Adrenal gland (tissue), 5 donors: ENCODE measurements at regions not wholly inside any gene's neighbourhood (a gene's known extent, or its start where the extent isn't known, plus 50 kb on each side); places are given as distances from the start of the nearest gene placed in this dataset.

Experiments used
- POLR2A ChIP-seq, 2 donors: fragments of 450-650 bp; IDR thresholded peaks; one replicate each; pipeline ENCODE4 v1.6.1; 2017; ENCODE audit warnings: antibody characterized with exemption in 2 of 2, mild to moderate bottlenecking in 2 of 2, moderate library complexity in 1 of 2
- TF ChIP-seq, protein P1 (sequence below), 6 experiments: fragments of 450-650 bp in 4 of 6; fragments of 200-600 bp in 2 of 6; sonication (generic) in 1 of 6; IDR thresholded peaks; 1 replicate in 5 of 6; 2 replicates in 1 of 6; pipeline versions ENCODE4 v1.5.1 to v1.8.0; 2016 to 2021; ENCODE audit warnings: antibody characterized with exemption in 6 of 6, mild to moderate bottlenecking in 2 of 6, moderate library complexity in 1 of 6
- donor health status: DM: no; HTN: no; CAD: no.

DNA sequence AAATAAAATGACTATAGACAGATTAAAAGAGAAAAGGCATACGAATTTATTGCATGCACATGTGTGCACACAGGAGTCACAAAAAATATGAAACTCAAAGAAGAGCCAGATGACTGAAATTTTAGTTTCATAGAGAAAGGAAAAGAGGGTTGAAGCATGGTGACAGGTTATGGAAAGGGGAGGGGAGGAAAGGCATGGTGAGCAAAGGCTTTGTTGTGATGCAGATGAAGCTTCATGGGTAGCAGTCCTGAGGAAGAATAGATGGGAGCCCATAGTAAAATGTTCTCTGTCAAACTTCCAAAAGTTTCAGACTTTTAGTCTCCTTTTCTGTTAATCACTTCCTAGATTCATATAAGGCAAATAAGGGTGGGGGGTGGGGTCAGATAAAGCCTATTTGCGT is 612.7 kb upstream of the ATP2B1 start:
- TF ChIP-seq POLR2A (IDR thresholded peaks at IDR 0.05): no peak
- TF ChIP-seq, protein P1, sequence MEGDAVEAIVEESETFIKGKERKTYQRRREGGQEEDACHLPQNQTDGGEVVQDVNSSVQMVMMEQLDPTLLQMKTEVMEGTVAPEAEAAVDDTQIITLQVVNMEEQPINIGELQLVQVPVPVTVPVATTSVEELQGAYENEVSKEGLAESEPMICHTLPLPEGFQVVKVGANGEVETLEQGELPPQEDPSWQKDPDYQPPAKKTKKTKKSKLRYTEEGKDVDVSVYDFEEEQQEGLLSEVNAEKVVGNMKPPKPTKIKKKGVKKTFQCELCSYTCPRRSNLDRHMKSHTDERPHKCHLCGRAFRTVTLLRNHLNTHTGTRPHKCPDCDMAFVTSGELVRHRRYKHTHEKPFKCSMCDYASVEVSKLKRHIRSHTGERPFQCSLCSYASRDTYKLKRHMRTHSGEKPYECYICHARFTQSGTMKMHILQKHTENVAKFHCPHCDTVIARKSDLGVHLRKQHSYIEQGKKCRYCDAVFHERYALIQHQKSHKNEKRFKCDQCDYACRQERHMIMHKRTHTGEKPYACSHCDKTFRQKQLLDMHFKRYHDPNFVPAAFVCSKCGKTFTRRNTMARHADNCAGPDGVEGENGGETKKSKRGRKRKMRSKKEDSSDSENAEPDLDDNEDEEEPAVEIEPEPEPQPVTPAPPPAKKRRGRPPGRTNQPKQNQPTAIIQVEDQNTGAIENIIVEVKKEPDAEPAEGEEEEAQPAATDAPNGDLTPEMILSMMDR (IDR thresholded peaks at IDR 0.05): no peak
